HG02798 (cell line): ENCODE measurements at regions not wholly inside any gene's neighbourhood (a gene's known extent, or its start where the extent isn't known, plus 50 kb on each side); places are given as distances from the start of the nearest gene placed in this dataset.

Source experiments
- ATAC-seq: cut with Tn5 transposase; IDR thresholded peaks from one replicate; pipeline ENCODE4 v1.9.1; 2021; ENCODE audit warnings: mild to moderate bottlenecking; ENCODE audit not compliant: unreplicated experiment, poor library complexity

DNA sequence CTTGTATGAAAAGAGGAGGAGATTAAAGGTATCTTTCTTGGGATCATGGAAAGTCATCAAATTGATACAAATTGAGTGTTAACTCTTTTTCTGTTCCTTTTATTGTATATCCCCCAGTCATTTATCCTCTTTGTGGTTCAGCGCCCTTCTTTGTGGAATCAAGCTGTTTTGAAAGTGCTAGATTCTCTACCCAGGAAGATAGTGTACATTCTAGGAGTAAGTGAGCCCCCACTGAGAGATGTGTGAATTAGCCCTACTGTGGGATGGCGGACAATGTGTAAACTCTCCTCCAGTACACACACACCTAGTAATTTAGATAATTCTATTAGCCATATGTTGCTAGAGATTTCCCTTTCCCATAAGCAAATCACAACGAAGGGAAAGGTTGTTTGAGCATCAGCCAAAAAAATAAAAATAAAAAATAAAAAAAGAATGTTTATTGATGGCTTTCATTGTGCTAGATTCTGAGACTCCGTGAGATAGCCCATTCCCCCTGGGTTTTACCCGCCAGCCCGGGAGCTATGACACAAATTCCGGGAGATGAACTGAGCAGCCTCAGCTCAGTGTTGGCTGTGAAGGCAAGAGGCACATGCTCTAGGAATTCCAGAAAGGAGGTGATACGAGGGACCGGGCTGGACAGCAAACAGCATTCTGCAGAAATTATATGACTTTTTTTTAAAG lies 378.4 kb upstream of the RUNX1 start:
- ATAC-seq = no peak

DNA sequence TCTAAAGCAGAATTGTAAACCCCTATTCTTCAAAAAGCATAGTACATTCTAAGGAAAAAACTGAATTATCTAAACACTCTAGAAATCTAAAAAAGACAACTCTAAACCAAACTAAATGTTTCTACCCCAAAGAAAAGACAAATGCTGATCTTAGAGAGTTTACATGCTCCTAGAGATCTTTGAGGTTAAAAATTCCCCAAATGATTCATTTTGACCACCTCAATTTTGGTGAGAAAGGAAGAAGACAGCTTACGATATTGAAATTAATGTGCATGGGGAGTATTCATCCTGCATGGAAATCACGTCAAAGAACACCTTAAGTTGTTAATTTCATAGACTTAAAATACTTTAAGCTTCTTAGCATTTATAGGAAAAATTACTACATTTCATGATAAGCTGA lies 377.8 kb upstream of the RUNX1 start:
- ATAC-seq = no peak

GRCh38 chr21:35426469-35426868 lies 377.4 kb upstream of the RUNX1 start:
- no peak for ATAC-seq

GRCh38 chr21:35424122-35424521 lies 375.0 kb upstream of the RUNX1 start:
- no peak for ATAC-seq

DNA sequence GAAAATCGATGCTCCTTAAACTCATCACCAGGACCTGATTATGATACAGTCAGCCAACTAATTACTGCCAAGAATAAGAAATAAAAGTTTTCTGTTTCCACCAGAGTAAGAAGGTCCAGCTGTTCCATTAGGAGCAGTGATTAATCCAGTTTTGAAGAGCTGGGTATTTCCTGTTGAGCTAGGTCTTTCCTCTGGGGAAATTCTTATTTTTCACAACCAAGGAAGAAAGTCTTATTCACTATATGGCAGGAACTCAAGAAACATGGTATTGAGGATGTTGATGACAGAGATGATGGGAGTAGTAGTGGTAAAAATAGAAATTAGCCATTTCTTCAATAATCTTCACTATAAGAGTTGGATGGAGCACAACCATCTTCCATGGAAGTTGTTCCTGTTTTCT lies 374.6 kb upstream of the RUNX1 start:
- no peak for ATAC-seq

- no peak for ATAC-seq
These were observed 372.9 kb upstream of the RUNX1 start for GRCh38 chr21:35422011-35422410.

GRCh38 chr21:35421221-35421620 lies 372.1 kb upstream of the RUNX1 start:
- no peak for ATAC-seq

- no peak for ATAC-seq
These were observed 371.6 kb upstream of the RUNX1 start for GRCh38 chr21:35420656-35421055.

GRCh38 chr21:35417762-35418161 lies 368.7 kb upstream of the RUNX1 start:
- no peak for ATAC-seq

- no peak for ATAC-seq
These were observed 367.9 kb upstream of the RUNX1 start for GRCh38 chr21:35416866-35417489.

DNA sequence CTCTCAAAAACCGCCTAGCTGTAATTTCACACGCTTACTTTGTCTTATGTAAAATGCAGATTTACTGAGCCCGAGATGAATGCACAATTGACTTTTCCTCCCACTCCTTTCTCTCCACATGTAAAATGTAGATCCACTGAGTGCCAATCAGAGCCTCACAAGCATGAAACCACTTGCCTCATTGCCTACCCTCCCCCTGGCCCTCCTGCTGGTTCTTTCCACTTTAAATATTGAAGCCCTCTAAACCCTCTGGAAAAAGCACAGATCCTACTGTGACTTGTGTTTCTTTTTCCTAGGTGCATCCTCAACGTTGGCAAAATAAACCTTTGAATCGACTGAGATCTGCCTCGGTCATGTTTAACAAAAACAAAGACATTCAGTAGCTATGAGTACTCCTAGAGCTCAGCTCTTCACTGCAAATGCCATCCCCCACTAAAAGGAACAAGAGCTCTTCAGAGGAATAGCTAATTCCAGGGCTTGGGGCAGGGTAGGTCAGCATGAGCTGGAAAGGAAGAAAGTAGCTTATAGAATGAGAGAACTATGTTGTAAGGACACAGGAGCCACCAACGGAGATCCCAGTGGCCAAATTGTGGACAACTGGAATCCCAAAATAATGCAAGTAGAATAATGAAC lies 365.5 kb upstream of the RUNX1 start:
- no peak for ATAC-seq

GRCh38 chr21:35414056-35414455 lies 365.0 kb upstream of the RUNX1 start:
- no peak for ATAC-seq

GRCh38 chr21:35412231-35412630 lies 363.1 kb upstream of the RUNX1 start:
- ATAC-seq = no peak

- ATAC-seq = no peak
These were observed 362.3 kb upstream of the RUNX1 start for GRCh38 chr21:35411434-35411833.

- ATAC-seq = no peak
These were observed 361.6 kb upstream of the RUNX1 start for GRCh38 chr21:35410656-35411055.

GRCh38 chr21:35410123-35410522 lies 361.0 kb upstream of the RUNX1 start:
- no peak for ATAC-seq

DNA sequence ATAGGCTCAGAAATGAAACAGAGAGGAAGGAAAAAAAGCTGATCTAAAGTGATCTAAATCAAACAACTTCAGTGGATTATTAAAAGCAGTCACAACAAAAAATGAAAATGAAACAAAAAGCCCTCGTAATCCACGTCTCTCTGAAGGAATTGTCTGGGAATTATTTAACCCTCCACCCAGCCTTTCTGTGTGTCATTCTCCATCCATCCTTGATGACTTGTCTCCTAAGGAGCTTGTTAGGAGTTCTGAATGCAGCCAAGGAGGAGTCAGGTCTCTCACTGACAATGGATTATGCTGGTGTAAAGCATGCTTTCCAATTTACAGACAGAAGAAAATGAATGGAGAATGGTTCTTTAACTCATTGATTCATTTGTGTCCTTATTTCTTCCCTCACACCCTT lies 359.3 kb upstream of the RUNX1 start:
- ATAC-seq = no peak

DNA sequence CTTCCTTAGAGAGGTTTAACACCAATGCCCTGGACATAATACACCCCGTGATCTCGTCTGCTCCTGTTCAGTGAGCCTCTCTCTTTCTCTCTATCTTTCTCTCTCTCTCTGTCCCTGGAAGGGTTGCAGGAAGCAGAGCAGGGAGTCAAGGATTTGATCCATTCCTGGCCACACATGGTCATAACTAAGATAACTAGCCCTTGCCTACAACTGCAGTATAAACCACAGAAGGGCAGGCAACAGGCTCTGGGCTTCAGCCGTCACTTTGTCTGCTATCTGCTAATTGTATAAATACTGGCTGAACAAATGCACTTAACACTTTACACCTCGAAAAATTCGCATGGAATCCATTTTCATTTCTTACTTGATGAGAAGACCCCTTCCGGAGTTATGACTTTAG lies 357.5 kb upstream of the RUNX1 start:
- no peak for ATAC-seq

GRCh38 chr21:35405981-35406380 lies 356.9 kb upstream of the RUNX1 start:
- ATAC-seq = no peak

- no peak for ATAC-seq
These were observed 355.1 kb upstream of the RUNX1 start for GRCh38 chr21:35404247-35404646.

DNA sequence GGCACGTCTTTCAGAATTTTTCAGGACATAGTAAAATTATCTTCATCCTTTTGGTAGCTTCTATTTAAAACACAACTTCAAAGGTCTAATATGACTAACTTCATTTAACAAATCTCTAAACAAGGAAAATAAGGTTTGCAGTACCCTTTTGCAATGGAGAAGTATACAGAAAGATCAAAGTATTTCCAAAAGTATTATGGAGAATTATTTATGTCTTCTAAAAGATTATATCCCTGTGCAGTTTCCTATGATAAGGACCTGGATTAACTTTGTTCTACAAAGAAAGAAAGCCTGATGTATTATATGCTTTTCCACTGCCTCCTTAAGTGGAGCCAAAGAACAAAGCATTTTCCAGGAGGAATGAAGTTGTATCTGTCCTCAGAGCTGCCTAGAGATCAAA lies 353.0 kb upstream of the RUNX1 start:
- no peak for ATAC-seq

GRCh38 chr21:35401476-35401875 lies 352.4 kb upstream of the RUNX1 start:
- no peak for ATAC-seq
